ENCODE measurements at regions not wholly inside any gene's neighbourhood (a gene's known extent, or its start where the extent isn't known, plus 50 kb on each side); places are given as distances from the start of the nearest gene placed in this dataset.

GRCh38 chr6:29886701-29887100, 55.6 kb upstream of the HLA-A start:
- TF ChIP-seq, protein P1, sequence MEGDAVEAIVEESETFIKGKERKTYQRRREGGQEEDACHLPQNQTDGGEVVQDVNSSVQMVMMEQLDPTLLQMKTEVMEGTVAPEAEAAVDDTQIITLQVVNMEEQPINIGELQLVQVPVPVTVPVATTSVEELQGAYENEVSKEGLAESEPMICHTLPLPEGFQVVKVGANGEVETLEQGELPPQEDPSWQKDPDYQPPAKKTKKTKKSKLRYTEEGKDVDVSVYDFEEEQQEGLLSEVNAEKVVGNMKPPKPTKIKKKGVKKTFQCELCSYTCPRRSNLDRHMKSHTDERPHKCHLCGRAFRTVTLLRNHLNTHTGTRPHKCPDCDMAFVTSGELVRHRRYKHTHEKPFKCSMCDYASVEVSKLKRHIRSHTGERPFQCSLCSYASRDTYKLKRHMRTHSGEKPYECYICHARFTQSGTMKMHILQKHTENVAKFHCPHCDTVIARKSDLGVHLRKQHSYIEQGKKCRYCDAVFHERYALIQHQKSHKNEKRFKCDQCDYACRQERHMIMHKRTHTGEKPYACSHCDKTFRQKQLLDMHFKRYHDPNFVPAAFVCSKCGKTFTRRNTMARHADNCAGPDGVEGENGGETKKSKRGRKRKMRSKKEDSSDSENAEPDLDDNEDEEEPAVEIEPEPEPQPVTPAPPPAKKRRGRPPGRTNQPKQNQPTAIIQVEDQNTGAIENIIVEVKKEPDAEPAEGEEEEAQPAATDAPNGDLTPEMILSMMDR (IDR thresholded peaks at IDR 0.05), result no peak
- no peak for TF ChIP-seq POLR2A (IDR thresholded peaks at IDR 0.05)

Measured in body of pancreas (tissue), 4 donors.